ENCODE measurements at regions not wholly inside any gene's neighbourhood (a gene's known extent, or its start where the extent isn't known, plus 50 kb on each side); places are given as distances from the start of the nearest gene placed in this dataset.
"Not testable (repeated sequence)": the region's sequence is repeated elsewhere in the genome, so short reads cannot be mapped to it uniquely, and the experiment has no call there.

- H3K79me2 ChIP-seq (ENCODE audit: insufficient read depth, low read depth), result no peaks in the 10 kb centered on the region
Measured at GRCh38 chr6:86780923-86781322, 156.4 kb upstream of the HTR1E start.

DNA sequence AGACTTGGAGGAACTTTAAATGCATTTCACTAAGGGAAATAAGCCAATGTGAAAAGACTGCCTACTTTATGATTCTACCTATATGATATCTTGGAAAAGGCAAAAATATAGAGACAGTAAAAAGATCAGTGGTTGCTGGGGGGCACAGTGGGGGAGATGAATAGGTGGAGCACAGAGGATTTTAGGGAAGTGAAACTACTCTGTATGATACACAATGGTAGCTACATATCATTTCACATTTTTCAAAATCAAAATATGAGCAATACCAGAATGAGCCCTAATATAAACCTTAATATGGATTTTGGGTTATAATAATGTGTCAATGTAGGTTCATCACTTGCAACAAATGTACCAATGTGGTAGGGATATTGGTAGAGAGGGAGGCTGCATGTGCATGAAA, 161.4 kb upstream of the HTR1E start:
- no peak for TF ChIP-seq CTCF (conservative IDR thresholded peaks at IDR 0.05; ENCODE audit: low read depth, low read length)

More at GRCh38 chr6:86780923-86781322, 156.4 kb upstream of the HTR1E start:
- H3K4me1 ChIP-seq (ENCODE audit: low read depth, poor library complexity, severe bottlenecking), result no peaks in the 10 kb centered on the region
- H3K27me3 ChIP-seq (ENCODE audit: insufficient read depth, low read depth), result no peaks in the 10 kb centered on the region
- no peak overlapping the region for H3K4me3 ChIP-seq (IDR thresholded peaks at IDR 0.05; ENCODE audit: insufficient read depth, low read depth, low read length)
- H2AFZ ChIP-seq (ENCODE audit: low read depth), result no peak overlapping the region
- H3K4me2 ChIP-seq, result no peak overlapping the region
- no peak overlapping the region for H3K9ac ChIP-seq
- H3K27ac ChIP-seq, result no peak overlapping the region
- no peaks in the 10 kb centered on the region for H3K36me3 ChIP-seq (ENCODE audit: insufficient read depth)
- no peak for TF ChIP-seq CTCF (conservative IDR thresholded peaks at IDR 0.05; ENCODE audit: low read depth, low read length)
- no peaks in the 10 kb centered on the region for H4K20me1 ChIP-seq (ENCODE audit: insufficient read depth)

GRCh38 chr6:86765211-86765610, 172.1 kb upstream of the HTR1E start:
- Histone ChIP-seq H3K79me2 (ENCODE audit: insufficient read depth, low read depth) (no peaks in the 10 kb centered on the region), H3K9ac (no peak overlapping the region), H3K27ac (no peak overlapping the region), H3K27me3 (ENCODE audit: insufficient read depth, low read depth) (no peaks in the 10 kb centered on the region), H3K4me3 (IDR thresholded peaks at IDR 0.05; ENCODE audit: insufficient read depth, low read depth, low read length) (no peak overlapping the region), H3K36me3 (ENCODE audit: insufficient read depth) (no peaks in the 10 kb centered on the region), H2AFZ (ENCODE audit: low read depth) (no peak overlapping the region), H3K4me1 (ENCODE audit: low read depth, poor library complexity, severe bottlenecking) (no peaks in the 10 kb centered on the region), H4K20me1 (ENCODE audit: insufficient read depth) (no peaks in the 10 kb centered on the region), H3K4me2 (no peak overlapping the region)
- no peak for TF ChIP-seq CTCF (conservative IDR thresholded peaks at IDR 0.05; ENCODE audit: low read depth, low read length)

More for the DNA sequence above, 161.4 kb upstream of the HTR1E start:
- no peak overlapping the region for H3K4me3 ChIP-seq (IDR thresholded peaks at IDR 0.05; ENCODE audit: insufficient read depth, low read depth, low read length)
- no peaks in the 10 kb centered on the region for H3K79me2 ChIP-seq (ENCODE audit: insufficient read depth, low read depth)
- H3K27me3 ChIP-seq (ENCODE audit: insufficient read depth, low read depth), result no peaks in the 10 kb centered on the region
- H3K36me3 ChIP-seq (ENCODE audit: insufficient read depth), result no peaks in the 10 kb centered on the region
- H3K27ac ChIP-seq, result no peak overlapping the region
- no peak overlapping the region for H3K9ac ChIP-seq
- no peaks in the 10 kb centered on the region for H3K4me1 ChIP-seq (ENCODE audit: low read depth, poor library complexity, severe bottlenecking)
- H2AFZ ChIP-seq (ENCODE audit: low read depth), result no peak overlapping the region
- H4K20me1 ChIP-seq (ENCODE audit: insufficient read depth), result no peaks in the 10 kb centered on the region
- H3K4me2 ChIP-seq, result no peak overlapping the region

GRCh38 chr6:86759953-86760352, 177.4 kb upstream of the HTR1E start:
- H3K27ac ChIP-seq; H3K4me3 ChIP-seq (IDR thresholded peaks at IDR 0.05; ENCODE audit: insufficient read depth, low read depth, low read length); H3K9ac ChIP-seq; H3K4me1 ChIP-seq (ENCODE audit: low read depth, poor library complexity, severe bottlenecking); H4K20me1 ChIP-seq (ENCODE audit: insufficient read depth); H3K27me3 ChIP-seq (ENCODE audit: insufficient read depth, low read depth); H2AFZ ChIP-seq (ENCODE audit: low read depth); H3K4me2 ChIP-seq; H3K79me2 ChIP-seq (ENCODE audit: insufficient read depth, low read depth); H3K36me3 ChIP-seq (ENCODE audit: insufficient read depth): not testable (repeated sequence)

DNA sequence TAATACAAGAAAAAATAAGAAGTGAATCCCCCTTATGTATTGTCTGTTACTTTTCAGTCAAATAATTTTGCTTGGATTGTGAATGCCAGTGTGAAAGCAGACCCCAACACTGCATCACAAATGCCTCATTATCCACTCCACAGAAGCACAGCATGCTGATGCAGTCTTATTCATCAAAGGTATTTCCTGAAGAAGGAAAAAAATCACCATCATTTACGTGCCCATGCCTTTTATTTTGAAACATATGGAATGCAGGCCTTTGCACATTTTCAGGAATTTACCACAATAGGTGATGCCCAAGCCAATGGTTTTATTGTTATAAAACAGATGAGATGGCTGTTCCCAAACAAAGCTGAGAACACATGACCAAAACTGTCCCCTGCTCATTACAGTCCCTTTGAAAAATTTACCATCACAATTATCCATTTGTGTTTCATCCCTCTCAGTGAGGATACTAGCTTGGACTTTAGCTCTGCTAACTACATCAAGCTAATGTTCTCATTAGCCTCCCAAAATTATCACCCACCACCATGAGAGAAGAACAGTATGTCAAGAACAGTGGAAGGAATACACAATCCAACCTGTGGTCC, 180.6 kb upstream of the HTR1E start:
- no peak overlapping the region for H3K9ac ChIP-seq
- no peak for TF ChIP-seq CTCF (conservative IDR thresholded peaks at IDR 0.05; ENCODE audit: low read depth, low read length)
- H4K20me1 ChIP-seq (ENCODE audit: insufficient read depth), result no peaks in the 10 kb centered on the region
- H3K27ac ChIP-seq, result no peak overlapping the region
- no peak overlapping the region for H2AFZ ChIP-seq (ENCODE audit: low read depth)
- no peaks in the 10 kb centered on the region for H3K4me1 ChIP-seq (ENCODE audit: low read depth, poor library complexity, severe bottlenecking)
- no peaks in the 10 kb centered on the region for H3K79me2 ChIP-seq (ENCODE audit: insufficient read depth, low read depth)
- H3K4me3 ChIP-seq (IDR thresholded peaks at IDR 0.05; ENCODE audit: insufficient read depth, low read depth, low read length), result no peak overlapping the region
- no peaks in the 10 kb centered on the region for H3K36me3 ChIP-seq (ENCODE audit: insufficient read depth)
- H3K4me2 ChIP-seq, result no peak overlapping the region
- no peaks in the 10 kb centered on the region for H3K27me3 ChIP-seq (ENCODE audit: insufficient read depth, low read depth)

Data from KMS-11 (cell line).